Spleen (tissue), 7 donors: ENCODE measurements at regions not wholly inside any gene's neighbourhood (a gene's known extent, or its start where the extent isn't known, plus 50 kb on each side); places are given as distances from the start of the nearest gene placed in this dataset.

Source experiments
- POLR2A ChIP-seq, 3 donors: fragments of 450-650 bp; IDR thresholded peaks; one replicate each; pipeline ENCODE4 v1.5.1; 2017; ENCODE audit warnings: antibody characterized with exemption in 3 of 3, mild to moderate bottlenecking in 1 of 3
- POLR2AphosphoS5 ChIP-seq, 3 donors: sonication (generic); formaldehyde crosslinking; IDR thresholded peaks; one replicate each; pipeline ENCODE4 v1.5.1; 2017; ENCODE audit warnings: antibody characterized with exemption in 3 of 3
- TF ChIP-seq, protein P1 (sequence below), 11 experiments: fragments of 200-600 bp in 7 of 11; fragments of 450-650 bp in 4 of 11; sonication (generic) in 4 of 11; IDR thresholded peaks in 8 of 11; conservative IDR thresholded peaks in 3 of 11; 1 replicate in 7 of 11; 2 replicates in 4 of 11; pipeline versions ENCODE4 v1.4.0 to v1.8.0; 2016 to 2021; ENCODE audit warnings: antibody characterized with exemption in 11 of 11, inconsistent platforms in 4 of 11, mild to moderate bottlenecking in 1 of 11
- donor health status: DM: no; HTN: no; CAD: no; lungs with moderate emphysema.
- donor health status: DM: no; HTN: no; CAD: no.
- donor health status: DM: no; HTN: no; CAD: no.

DNA sequence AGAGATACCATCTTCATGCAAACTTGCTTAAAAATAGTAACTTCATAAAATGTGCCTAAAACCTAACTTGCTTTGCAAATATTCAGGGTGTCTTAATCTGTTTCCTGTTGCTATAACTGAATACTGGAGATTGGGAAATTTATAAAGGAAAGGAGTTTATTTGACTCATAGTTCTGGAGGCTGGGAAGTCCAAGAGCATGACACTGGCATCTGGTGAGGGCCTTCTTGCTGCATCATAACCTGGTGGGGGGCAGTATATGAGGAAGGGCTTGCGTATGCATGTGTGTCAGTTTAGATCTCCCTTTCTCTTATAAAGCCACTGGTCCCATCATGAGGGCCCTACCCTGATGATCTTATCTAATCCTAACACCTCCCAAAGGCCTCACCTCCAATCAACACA lies 166.5 kb downstream of the LPIN1 start:
- TF ChIP-seq, protein P1, sequence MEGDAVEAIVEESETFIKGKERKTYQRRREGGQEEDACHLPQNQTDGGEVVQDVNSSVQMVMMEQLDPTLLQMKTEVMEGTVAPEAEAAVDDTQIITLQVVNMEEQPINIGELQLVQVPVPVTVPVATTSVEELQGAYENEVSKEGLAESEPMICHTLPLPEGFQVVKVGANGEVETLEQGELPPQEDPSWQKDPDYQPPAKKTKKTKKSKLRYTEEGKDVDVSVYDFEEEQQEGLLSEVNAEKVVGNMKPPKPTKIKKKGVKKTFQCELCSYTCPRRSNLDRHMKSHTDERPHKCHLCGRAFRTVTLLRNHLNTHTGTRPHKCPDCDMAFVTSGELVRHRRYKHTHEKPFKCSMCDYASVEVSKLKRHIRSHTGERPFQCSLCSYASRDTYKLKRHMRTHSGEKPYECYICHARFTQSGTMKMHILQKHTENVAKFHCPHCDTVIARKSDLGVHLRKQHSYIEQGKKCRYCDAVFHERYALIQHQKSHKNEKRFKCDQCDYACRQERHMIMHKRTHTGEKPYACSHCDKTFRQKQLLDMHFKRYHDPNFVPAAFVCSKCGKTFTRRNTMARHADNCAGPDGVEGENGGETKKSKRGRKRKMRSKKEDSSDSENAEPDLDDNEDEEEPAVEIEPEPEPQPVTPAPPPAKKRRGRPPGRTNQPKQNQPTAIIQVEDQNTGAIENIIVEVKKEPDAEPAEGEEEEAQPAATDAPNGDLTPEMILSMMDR (IDR thresholded peaks at IDR 0.05 in 8 of 11, conservative IDR thresholded peaks at IDR 0.05 in 3 of 11): no peak
- TF ChIP-seq POLR2A (IDR thresholded peaks at IDR 0.05) (no peak), POLR2AphosphoS5 (IDR thresholded peaks at IDR 0.05) (no peak)
